ENCODE measurements at regions not wholly inside any gene's neighbourhood (a gene's known extent, or its start where the extent isn't known, plus 50 kb on each side); places are given as distances from the start of the nearest gene placed in this dataset.

- Histone ChIP-seq H3K4me3 (no peak overlapping the region), H3K9me3 (no peaks in the 10 kb centered on the region), H3K27ac (no peak overlapping the region), H3K36me3 (no peaks in the 10 kb centered on the region), H3K4me1 (peaks cover 0 to 4% (median 0%) of the 10 kb centered on the region in 4 donors), H3K27me3 (no peaks in the 10 kb centered on the region)
- no peak for DNase-seq
- intact Hi-C loops (cut with DNase I): no loop called here
- TF ChIP-seq EP300 (IDR thresholded peaks at IDR 0.05): no peak
- TF ChIP-seq, protein P1, sequence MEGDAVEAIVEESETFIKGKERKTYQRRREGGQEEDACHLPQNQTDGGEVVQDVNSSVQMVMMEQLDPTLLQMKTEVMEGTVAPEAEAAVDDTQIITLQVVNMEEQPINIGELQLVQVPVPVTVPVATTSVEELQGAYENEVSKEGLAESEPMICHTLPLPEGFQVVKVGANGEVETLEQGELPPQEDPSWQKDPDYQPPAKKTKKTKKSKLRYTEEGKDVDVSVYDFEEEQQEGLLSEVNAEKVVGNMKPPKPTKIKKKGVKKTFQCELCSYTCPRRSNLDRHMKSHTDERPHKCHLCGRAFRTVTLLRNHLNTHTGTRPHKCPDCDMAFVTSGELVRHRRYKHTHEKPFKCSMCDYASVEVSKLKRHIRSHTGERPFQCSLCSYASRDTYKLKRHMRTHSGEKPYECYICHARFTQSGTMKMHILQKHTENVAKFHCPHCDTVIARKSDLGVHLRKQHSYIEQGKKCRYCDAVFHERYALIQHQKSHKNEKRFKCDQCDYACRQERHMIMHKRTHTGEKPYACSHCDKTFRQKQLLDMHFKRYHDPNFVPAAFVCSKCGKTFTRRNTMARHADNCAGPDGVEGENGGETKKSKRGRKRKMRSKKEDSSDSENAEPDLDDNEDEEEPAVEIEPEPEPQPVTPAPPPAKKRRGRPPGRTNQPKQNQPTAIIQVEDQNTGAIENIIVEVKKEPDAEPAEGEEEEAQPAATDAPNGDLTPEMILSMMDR (IDR thresholded peaks at IDR 0.05): no peak
- no peak for TF ChIP-seq POLR2AphosphoS5 (IDR thresholded peaks at IDR 0.05)
- TF ChIP-seq POLR2A (IDR thresholded peaks at IDR 0.05): no peak
- 89 to 90% methylated on average over 5 of the region's 5 CpGs for WGBS, 2 donors
Measured at GRCh38 chr12:5292651-5293050, 139.3 kb upstream of the NTF3 start.

- no peak for DNase-seq
- 81 to 89% methylated on average over 2 of the region's 2 CpGs for WGBS, 2 donors
- TF ChIP-seq, protein P1 (IDR thresholded peaks at IDR 0.05): no peak
- TF ChIP-seq EP300 (IDR thresholded peaks at IDR 0.05) (no peak), POLR2AphosphoS5 (IDR thresholded peaks at IDR 0.05) (no peak), POLR2A (IDR thresholded peaks at IDR 0.05) (no peak)
- Histone ChIP-seq H3K9me3 (no peaks in the 10 kb centered on the region), H3K36me3 (no peaks in the 10 kb centered on the region), H3K4me1 (peaks cover 0 to 4% (median 0%) of the 10 kb centered on the region in 4 donors), H3K4me3 (no peak overlapping the region), H3K27me3 (no peaks in the 10 kb centered on the region), H3K27ac (no peak overlapping the region)
- intact Hi-C loops (cut with DNase I): no loop called here
Measured at GRCh38 chr12:5293773-5294172, 138.1 kb upstream of the NTF3 start.

GRCh38 chr12:5294274-5295070, 137.4 kb upstream of the NTF3 start:
- no peak for DNase-seq
- Histone ChIP-seq H3K4me1 (peaks cover 0 to 4% (median 0%) of the 10 kb centered on the region in 4 donors), H3K27ac (no peak overlapping the region), H3K9me3 (no peaks in the 10 kb centered on the region), H3K27me3 (no peaks in the 10 kb centered on the region), H3K36me3 (no peaks in the 10 kb centered on the region), H3K4me3 (no peak overlapping the region)
- intact Hi-C loops (cut with DNase I): no loop called here
- no peak for TF ChIP-seq POLR2AphosphoS5 (IDR thresholded peaks at IDR 0.05)
- 86 to 89% methylated on average over 11 of the region's 11 CpGs for WGBS, 2 donors

GRCh38 chr12:5295151-5295550, 136.8 kb upstream of the NTF3 start:
- H3K9me3 ChIP-seq: no peaks in the 10 kb centered on the region
- H3K4me1 ChIP-seq: peaks cover 0 to 4% (median 0%) of the 10 kb centered on the region in 4 donors
- no peak overlapping the region for H3K4me3 ChIP-seq
- no peaks in the 10 kb centered on the region for H3K27me3 ChIP-seq
- TF ChIP-seq POLR2AphosphoS5 (IDR thresholded peaks at IDR 0.05) (no peak), EP300 (IDR thresholded peaks at IDR 0.05) (no peak), POLR2A (IDR thresholded peaks at IDR 0.05) (no peak)
- TF ChIP-seq, protein P1 (IDR thresholded peaks at IDR 0.05): no peak
- no peak for DNase-seq
- H3K36me3 ChIP-seq: no peaks in the 10 kb centered on the region
- no peak overlapping the region for H3K27ac ChIP-seq
- 87 to 88% methylated on average over 3 of the region's 3 CpGs for WGBS, 2 donors
- intact Hi-C loops (cut with DNase I): no loop called here

DNA sequence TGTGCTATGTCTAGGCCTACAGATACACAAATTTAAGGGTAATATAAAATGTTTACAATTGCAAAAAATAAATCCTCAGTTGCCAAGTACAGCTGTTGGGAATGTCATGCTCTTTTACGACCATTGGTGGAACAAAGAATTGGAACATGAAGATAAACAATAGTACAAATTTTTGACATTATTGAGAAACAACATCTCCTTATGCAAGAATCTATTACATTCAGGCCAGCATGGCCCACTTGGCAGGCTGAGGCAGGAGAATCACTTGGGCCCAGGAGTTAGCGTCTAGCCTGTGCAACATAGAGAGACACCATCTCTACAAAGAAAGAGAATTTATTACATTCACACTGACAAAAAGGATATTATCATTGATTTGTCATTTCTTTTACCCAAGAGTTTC, 135.9 kb upstream of the NTF3 start:
- H3K9me3 ChIP-seq: no peaks in the 10 kb centered on the region
- intact Hi-C loops (cut with DNase I): no loop called here
- WGBS, 2 donors: 79 to 86% methylated on average over 2 of the region's 2 CpGs
- TF ChIP-seq POLR2AphosphoS5 (IDR thresholded peaks at IDR 0.05): no peak
- TF ChIP-seq POLR2A (IDR thresholded peaks at IDR 0.05): no peak
- no peak for TF ChIP-seq EP300 (IDR thresholded peaks at IDR 0.05)
- TF ChIP-seq, protein P1 (IDR thresholded peaks at IDR 0.05): no peak
- H3K27me3 ChIP-seq: no peaks in the 10 kb centered on the region
- H3K4me1 ChIP-seq: peaks cover 0 to 4% (median 0%) of the 10 kb centered on the region in 4 donors
- no peak overlapping the region for H3K27ac ChIP-seq
- no peaks in the 10 kb centered on the region for H3K36me3 ChIP-seq
- H3K4me3 ChIP-seq: no peak overlapping the region
- DNase-seq: no peak

All from sigmoid colon (tissue), 6 donors.